Cerebellar cortex (tissue), 1 donor: ENCODE measurements at regions not wholly inside any gene's neighbourhood (a gene's known extent, or its start where the extent isn't known, plus 50 kb on each side); places are given as distances from the start of the nearest gene placed in this dataset.
"Not testable (repeated sequence)": the region's sequence is repeated elsewhere in the genome, so short reads cannot be mapped to it uniquely, and the experiment has no call there.

Experiments used
- DNase-seq: peaks from one replicate; pipeline ENCODE4 v3.0.0-alpha.2; 2015; ENCODE audit warnings: low spot score

- no peak for DNase-seq
These were observed 182.8 kb downstream of the NRP2 start for GRCh38 chr2:205865056-205865455.

GRCh38 chr2:205864491-205864890, 182.2 kb downstream of the NRP2 start:
- no peak for DNase-seq

GRCh38 chr2:205862761-205863160, 180.5 kb downstream of the NRP2 start:
- DNase-seq, result not testable (repeated sequence)

- DNase-seq, result no peak
These were observed 178.6 kb downstream of the NRP2 start for GRCh38 chr2:205860885-205861284.

- DNase-seq, result no peak
These were observed 177.9 kb downstream of the NRP2 start for GRCh38 chr2:205860181-205860580.

GRCh38 chr2:205858881-205859441, 176.7 kb downstream of the NRP2 start:
- DNase-seq, result no peak

GRCh38 chr2:205858275-205858674, 176.0 kb downstream of the NRP2 start:
- no peak for DNase-seq

GRCh38 chr2:205857520-205858237, 175.4 kb downstream of the NRP2 start:
- DNase-seq, result no peak

- DNase-seq, result no peak
These were observed 170.2 kb downstream of the NRP2 start for GRCh38 chr2:205852457-205852856.

GRCh38 chr2:205850611-205851010, 168.3 kb downstream of the NRP2 start:
- no peak for DNase-seq

GRCh38 chr2:205850132-205850531, 167.8 kb downstream of the NRP2 start:
- DNase-seq, result no peak

GRCh38 chr2:205849136-205849535, 166.8 kb downstream of the NRP2 start:
- no peak for DNase-seq

- no peak for DNase-seq
These were observed 166.3 kb downstream of the NRP2 start for GRCh38 chr2:205848601-205849000.
